NCI-H82 treated with DMSO at 0.1 percent for 48 hours (cell line): ENCODE measurements at regions not wholly inside any gene's neighbourhood (a gene's known extent, or its start where the extent isn't known, plus 50 kb on each side); places are given as distances from the start of the nearest gene placed in this dataset.

ENCODE experiments used
- DNase-seq: peaks from one replicate; lab custom pipeline; 2025; ENCODE audit not compliant: unreplicated experiment; lab: John Stamatoyannopoulos, UW

DNA sequence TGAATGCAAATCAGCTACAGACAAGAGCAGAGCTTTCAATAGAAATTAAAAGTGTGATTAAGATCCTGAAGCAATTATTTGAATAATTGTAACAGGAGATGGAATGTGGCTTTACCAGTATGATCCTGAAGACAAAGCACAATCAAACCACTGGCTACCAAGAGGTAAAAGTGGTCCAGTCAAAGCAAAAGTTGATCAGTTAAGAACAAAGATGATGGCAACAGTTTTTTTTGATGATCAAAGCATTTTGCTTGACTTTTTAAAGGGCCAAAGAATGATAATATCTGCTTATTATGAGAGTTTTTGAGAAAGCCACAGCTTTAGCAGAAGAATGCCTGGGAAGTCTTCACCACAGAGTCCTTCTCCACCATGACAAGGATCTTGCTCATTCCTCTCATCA is 409.2 kb downstream of the CSNK1G3 start:
- no peak for DNase-seq

DNA sequence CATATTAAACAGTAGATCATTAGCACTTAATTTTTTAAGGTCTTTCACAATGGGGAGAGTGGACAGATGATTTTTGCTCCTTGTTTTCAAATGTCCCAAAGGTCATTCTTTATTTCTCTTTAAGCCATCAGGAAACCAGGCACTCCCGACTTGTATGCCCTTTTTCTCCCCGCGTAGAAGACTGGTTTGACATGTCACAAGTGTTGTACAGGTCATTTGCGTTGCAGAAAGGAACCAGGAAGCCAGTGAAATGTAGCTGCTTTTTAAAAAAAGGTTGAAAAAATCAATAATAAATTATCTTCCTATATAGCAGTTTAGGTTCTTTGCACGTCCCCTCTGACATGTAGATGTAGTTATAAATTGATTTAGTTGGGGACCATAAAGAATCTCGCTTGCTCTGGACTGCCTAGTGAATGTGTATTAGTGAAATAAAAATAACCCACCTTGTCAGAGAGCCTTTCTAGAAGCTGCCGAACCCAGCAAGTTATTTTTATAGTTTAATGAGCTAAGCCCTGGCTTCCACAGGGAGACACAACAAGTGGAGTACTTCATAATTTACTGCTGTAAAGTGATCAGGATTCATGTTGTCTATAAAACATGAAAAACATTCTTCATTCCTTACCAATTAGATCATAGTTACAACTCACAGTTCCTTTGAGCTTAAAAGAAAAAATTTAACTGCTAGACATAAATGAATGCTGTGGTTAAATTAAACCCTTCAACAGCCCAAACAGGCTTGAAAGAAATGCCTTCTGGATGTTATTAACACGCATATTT is 404.6 kb downstream of the CSNK1G3 start:
- no peak for DNase-seq

DNA sequence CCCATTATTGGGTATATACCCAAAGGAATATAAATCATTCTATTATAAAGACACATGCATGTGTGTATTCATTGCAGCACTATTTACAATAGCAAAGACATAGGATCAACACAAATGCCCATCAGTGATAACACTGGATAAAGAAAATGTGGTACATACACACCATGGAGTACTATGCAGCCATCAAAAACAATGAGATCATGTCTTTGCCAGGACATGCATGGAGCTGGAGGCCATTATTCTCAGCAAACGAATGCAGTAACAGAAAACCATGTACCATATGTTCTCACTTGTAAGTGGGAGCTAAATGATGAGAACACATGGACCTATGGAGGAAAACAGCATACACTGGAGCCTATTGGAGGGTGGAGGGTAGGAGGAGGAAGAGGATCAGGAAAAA is 402.4 kb downstream of the CSNK1G3 start:
- DNase-seq = no peak

DNA sequence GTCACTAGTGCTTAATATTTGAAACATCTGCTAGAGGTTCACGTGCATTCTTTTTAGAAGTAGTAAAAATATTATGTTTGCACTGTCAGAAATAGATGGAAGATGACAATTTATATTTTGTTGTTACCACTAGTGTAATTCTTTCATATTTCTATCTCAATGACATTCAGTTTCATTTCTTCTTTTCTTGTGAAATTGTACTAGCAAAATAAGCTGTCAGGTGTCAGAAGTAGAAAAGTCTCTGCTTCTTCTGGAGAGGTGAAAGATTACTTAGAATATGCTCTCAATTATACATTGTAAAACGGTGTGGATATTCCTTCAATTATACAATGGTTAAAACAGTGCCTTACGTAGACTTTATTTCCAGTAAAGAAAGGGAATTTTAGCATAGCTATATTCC is 395.4 kb downstream of the CSNK1G3 start:
- no peak for DNase-seq

DNA sequence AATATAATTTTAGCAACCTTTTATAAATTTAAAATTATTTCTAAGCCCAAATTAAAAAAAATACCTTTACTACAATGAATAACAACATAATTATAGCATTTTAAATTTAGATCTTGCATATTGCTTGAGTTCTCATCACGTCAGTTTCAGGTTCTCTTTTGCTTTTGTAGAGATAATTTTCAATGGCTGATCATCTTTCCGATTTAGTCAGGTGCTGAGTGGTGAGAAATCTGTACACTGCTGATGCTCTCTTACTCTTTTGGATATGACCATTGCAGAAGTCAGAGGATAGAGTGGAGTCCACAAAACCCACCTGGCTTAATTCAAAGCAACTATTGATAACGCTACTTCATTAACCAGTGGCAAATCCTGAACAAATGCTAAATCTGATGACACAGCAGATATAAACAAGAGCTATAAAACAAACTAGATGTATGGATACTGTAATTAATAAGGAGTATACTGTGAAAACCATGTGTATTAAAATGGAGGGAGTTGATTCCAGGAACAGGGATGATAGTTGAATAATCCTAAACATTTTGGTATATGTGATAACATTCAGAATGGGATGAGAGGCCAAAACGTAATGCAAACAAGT is 394.8 kb downstream of the CSNK1G3 start:
- no peak for DNase-seq

DNA sequence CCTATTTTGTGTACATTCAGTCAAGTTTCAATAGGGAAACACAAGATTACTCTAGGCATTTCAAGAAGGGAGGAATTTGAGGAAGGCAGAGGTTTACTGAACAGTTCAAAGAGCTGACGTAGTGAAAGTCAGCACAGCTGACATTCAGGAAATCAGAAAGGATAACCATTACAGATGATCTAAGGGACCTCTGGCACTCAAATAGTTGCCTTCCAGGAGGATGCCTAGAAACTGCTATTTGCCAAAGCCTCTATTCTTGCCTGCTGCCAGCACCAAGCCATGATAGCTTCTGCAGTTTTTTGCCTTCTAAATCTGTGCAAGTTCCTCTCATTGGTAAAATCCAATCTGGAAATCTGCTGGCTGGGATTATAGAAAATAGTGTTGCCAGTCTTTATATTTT is 373.1 kb downstream of the CSNK1G3 start:
- no peak for DNase-seq

DNA sequence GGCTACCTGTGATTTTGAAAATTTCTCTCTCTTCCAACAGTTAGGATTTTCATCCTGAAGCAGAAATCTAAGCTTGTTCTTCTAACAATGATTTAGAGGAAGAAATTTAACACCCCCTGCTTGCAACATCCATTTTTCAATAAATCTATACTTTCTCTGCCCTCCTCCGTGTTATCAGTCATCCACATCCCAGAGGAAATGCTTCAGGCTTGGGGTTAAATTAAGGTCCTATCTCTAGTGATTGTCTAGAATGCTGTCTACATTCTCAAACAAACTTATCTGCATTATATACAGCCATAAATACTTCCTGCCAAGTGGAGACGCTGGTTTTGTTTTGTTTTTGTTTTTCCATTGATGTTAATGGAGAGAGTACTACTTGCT is 371.0 kb downstream of the CSNK1G3 start:
- DNase-seq = no peak

DNA sequence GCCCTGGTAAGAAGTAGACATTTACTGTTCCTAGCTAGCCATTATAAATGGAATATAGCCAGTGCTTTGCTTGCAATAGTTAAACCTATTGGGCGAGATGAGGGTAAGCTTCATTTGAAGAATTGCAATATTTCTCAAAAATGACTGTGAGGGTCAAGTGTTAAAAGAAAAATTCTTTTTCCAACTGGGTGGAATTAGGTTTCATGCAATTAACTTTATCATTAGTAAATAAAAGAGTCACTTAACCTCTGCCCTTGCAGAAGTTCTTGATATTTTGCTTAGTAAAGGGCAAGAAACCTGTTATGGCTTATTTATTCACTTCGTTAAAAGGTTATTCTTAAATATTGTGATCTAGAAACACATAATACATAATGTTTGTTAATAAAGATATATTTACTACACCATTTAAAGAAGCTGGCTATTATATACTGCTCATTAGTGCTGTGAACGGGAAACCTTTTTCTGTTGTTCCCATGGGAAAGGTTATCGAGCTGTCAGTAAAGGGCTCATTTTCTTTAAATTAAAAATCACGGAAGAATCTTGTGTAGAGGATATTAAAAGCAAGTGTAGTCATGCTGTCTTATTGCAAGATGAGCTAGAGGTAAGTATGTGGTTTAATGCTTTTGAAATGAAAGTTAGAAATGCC is 370.5 kb downstream of the CSNK1G3 start:
- DNase-seq = no peak

DNA sequence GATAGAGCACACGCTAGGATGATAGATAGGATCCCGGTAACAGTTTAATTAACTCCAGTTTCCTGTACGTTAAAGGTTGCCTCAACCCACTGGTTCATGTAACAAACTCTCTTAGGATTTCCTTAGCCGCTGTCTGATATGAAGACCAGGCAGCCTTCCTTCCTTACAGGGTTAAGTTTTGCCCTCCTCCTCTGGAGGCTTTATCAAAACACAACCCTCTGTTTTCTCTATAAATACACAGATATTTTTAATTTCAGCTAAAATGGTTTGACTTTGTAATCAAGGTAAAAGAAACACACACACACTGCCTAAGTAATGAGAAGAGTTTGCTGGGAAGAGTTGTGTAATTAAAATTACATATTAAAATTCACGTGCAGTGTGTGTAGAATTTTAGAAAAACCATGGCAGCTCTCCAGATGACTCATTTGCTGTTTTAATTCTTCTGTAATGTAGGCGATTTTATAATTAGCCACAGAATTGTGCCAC is 369.8 kb downstream of the CSNK1G3 start:
- no peak for DNase-seq

DNA sequence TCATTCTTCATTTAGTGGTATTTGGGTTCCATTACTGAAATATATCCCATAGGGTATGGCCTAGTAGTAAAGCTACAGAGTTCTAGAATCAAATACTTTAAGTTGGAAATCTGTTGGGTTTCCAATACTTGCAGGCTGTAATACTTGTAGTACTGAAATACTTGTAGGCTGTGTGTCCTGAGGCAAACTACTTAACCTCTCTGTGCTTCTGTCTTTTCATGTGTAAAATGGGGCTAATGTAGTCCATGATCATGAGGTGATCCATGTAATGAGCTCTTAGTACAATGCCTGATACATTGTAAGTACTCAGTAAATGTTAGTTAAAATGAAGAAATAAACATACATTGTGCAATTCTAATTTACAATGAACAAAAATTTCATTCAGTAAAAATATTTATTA is 368.9 kb downstream of the CSNK1G3 start:
- no peak for DNase-seq

DNA sequence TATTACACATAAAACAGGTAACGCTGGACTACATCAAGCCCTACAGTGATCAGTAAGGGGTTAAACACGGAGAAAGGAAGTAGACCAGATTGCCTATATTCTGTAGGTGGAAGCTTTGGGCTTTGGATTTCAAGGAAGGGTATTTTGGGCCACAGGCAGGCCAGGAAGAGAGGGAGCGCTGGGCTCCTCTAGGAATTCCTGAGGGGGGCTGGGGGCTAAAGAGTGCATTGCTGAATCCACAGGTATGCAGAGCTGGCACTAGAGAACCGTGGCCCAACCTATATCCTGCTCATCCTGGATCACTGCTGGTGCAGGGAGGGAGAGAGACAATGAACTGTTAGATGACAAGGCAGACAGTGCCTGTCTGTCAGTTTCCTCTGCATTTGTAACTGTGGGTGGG is 367.1 kb downstream of the CSNK1G3 start:
- no peak for DNase-seq

DNA sequence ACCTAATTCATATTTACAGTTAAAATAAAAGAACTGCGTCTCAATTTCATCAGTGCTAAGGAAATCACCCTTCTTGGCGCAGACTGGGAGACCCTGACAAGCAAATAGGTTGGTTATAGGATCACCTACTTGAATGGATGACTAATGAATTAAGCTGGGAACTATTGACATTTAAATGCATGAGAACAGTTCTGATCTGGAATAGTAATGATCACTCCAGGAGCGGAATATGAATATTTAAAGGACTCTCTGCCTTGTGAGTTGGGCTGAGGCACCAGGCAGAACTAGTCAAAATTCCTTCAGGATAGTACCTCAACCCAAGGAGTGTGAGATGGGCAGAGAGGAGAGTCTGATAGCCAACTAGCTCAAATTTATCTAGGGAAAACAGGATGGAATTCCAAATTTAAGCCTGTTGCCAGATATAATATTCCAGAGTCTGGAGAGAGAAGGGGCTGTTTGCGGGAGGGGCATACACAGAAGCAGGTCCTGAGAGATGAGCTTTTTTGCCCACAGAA is 364.4 kb downstream of the CSNK1G3 start:
- no peak for DNase-seq

DNA sequence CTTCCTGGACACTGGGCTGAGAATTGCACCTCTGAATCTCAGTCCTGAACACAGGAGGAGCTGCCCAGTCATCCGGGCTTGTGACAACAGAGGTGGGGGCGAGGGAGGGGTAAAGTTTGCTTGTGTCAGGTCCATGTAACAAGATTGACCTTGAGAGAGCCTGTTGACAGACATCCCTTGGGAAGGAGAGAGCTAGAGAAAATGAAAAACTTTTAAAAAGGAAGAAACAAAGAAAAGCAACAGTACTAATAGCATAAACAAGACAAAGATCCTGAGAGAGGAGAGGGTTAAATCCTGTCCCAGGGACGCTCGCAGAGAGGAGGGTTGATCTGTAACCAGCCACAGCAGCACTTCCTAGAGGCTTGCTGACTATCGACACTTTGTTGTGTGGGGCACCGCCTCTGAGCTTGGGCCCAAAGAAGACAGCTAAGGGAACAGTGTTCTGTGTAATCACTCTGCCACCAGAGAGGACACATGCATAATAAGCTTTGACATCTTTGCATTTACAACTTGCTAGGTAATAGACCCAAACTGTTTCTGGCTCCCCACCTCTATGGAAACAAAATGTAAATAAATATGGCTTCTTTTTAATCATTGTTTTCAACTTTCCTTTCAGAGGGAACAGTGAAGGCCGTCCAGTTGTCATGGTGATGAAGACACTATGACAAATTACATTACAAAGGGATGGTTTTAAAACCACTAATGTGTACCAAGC is 363.7 kb downstream of the CSNK1G3 start:
- DNase-seq = no peak

DNA sequence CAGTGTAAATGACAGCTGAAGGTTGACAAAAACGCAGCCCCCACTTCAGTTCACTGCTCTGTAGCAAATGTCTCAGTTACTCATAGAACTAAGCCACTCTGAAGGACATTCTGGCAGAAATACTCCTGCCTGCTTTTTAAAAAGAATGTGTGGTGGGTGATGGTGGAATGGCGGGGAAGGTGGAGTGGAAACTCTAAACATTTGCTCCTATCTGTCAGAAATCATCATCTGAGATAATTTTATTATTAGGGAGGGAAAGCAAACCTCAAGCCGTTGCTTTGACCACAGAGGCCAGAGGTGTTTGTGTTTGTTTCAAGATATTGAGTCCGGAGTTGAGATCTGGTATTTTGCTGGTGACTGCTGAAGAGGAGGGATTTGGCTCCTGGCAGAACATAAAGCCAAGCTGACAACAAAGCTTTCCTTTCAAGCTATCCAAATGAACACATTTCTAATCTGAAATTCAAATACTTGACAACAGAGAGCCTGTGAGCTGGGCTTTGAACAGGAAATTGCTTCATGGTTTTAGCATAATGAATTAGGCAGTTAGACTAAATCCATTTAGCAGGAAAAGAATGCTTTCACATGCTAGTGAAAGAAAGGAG is 362.7 kb downstream of the CSNK1G3 start:
- DNase-seq = peak; percentile 27

DNA sequence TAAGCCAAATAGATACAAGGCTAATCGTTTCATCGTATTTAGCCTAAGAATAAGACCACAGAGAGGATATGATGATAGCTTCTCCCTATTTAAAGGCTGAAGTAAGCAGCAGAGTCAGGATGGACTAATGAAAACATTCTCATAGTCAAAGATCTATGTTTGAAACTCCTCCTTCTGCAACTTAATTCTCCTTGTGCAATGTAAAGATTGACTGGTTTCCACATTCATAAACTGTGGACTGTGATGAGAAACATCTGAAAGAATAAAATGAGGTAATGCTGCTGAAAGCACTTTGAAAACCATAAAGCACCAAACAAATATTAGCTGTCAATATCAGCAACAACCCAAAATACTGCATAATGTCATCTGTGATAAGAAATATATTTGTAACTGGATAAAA is 361.9 kb downstream of the CSNK1G3 start:
- no peak for DNase-seq

DNA sequence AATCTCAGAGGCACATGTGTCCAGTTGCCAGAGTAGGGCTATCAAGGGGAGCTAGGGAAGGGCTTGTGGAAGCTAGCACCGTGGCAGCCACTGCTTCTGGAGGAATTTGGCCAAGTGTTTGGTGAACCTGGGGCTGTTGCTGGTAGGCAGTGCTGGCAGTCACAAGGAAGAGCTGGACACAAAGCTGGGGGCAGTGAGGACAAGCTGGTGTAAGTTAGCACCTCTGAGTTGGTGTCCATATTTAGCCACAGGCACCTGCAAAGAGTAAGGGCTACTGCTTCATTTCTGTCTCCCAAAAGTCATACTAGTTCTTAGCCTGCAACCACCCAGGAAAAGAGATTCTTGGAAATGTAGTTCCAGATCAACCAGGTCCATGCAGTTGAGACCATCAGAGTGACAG is 359.4 kb downstream of the CSNK1G3 start:
- no peak for DNase-seq

DNA sequence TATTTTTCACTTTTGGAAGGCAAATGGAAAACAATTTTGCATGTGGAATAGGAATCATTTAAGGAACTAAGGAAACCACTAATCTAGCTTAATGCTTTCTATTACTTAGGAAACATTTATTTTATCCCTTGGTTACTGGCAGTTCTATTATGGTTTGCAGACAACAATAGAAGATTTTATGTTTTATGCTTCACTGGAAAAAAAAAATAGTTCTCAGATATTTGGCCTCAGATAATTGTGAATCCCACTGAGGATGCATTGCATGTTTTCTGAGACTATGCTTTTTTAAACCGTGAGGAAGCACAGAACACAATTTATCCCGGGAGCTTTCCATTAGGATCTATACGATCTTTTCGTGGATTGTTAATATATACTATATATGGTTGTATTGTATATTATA is 356.9 kb downstream of the CSNK1G3 start:
- DNase-seq = no peak

DNA sequence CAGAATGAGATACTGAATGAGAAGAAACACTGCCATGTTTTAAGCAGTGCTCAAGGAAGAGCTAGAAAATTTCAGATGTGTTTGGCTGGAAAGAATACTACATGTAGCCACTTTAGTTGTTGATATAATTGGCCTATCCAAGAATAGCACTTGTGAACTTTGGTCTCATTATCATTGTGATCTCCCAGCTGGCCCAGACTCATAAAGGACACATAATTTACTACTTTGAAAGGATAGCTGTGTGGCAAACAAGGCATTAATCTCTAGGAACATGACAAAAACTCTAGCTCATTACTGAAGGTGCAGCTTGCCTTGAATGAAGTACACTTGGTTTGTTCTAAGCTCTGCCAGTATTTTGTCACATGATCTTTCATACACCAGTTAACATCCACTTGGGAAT is 356.3 kb downstream of the CSNK1G3 start:
- no peak for DNase-seq

DNA sequence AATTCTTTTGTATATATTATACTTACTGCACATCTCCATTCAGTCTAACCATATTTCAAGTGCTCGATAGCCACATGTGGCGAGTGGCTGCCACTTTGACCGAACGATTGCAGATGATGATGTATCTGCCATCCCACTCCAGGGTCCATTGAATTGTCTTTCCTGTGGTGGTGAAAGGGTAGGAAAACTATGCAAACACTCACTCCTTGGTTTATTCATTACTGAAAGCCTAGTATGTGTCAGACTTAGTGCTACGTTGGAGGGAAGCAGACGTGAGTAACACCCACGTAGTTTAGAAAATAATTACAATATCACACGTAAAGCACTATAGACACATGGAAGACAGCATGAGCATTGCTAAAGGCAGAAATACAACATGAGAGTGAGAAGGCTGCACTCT is 353.7 kb downstream of the CSNK1G3 start:
- no peak for DNase-seq

DNA sequence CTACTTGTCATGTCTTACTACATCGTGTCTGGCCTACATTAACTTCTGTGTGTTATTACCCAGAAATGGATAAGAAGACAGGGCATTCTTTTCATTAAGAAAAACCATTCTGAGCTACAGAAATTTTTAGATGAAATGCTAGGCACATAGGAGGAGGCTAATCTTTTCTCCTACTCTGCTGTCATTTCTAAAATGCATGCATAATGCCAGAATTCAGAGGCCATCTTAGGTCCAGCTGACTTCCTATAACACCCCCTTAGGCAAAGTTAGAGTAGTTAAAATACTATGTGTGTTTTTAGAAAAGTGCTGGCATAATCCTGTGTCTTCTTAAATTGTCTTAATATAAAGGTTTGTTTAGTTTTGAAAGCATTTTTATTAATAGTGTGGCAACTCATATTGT is 352.6 kb downstream of the CSNK1G3 start:
- no peak for DNase-seq

DNA sequence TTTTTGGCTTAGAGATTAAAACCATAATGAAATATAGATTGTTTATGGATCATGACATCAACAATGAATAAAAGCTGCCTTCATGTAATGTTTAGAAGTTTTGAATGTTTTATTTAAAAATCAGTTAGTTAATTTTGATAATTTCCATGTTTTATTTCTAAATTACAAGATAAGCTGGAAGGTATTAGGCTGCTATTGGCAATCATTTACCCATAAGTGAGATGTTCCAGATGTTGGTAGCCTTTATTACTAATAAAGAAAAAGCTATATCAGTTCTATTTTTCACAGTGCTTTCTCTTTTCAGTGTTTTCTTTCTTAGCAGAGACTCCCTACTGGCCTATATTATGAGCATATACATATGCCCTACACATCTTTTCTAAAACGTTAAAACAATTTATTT is 347.0 kb downstream of the CSNK1G3 start:
- DNase-seq = no peak
